VCaP (cell line): ENCODE measurements at regions not wholly inside any gene's neighbourhood (a gene's known extent, or its start where the extent isn't known, plus 50 kb on each side); places are given as distances from the start of the nearest gene placed in this dataset.

ENCODE experiments used
- H3K27ac ChIP-seq: fragments of 450-650 bp; 2 replicates; pipeline ENCODE4 v1.5.1; 2017
- CTCF ChIP-seq: fragments of 450-650 bp; conservative IDR thresholded peaks from 2 replicates; pipeline ENCODE4 v1.5.1; 2017; ENCODE audit warnings: mild to moderate bottlenecking, moderate library complexity

GRCh38 chr5:44911501-44911900 is 102.8 kb downstream of the MRPS30 start:
- H3K27ac ChIP-seq, result no peak overlapping the region
- TF ChIP-seq CTCF, result no peak

DNA sequence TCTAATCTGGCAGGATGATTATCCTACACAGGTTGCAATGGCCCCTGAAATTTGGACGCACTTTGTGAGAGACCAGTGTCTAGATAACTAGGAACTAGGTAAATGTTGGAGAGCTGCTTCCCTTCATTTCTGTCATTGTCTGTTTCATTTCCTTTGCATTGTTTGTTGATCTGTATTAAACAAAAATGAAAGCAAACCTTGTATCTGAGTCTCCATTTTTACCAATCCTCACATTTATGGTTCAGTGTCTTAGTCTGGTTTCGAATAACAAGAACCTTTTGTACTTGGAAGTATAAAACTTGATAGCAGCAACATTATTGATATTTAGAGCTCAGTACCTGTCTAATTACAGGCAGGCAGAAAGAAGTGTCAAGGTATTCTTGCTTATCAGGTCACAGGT is 105.5 kb downstream of the MRPS30 start:
- no peak for TF ChIP-seq CTCF
- no peak overlapping the region for H3K27ac ChIP-seq

DNA sequence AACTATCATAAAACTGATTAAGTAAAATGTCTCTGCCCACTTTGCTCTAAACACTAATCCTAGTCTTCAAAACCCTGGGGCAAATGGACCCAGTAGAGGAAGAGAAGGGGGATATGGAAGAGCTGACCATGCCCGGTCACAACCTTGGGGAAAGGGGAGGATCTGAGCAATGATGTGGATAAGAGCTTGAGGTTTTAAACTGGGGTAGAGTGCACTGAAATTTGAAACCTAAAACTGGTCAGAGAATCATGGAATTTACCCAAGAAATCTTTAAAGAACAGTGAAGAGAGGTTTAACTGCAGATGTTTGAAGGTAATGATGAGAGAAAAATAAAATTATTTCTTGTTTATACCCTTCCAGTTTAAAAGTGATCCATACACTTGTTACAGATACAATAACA is 110.8 kb downstream of the MRPS30 start:
- TF ChIP-seq CTCF, result no peak
- H3K27ac ChIP-seq, result no peak overlapping the region

- no peak for TF ChIP-seq CTCF
- no peak overlapping the region for H3K27ac ChIP-seq
These were observed 118.5 kb downstream of the MRPS30 start for GRCh38 chr5:44927115-44927733.

- TF ChIP-seq CTCF, result no peak
- no peak overlapping the region for H3K27ac ChIP-seq
These were observed 124.3 kb downstream of the MRPS30 start for GRCh38 chr5:44932922-44933585.

- H3K27ac ChIP-seq, result no peak overlapping the region
- TF ChIP-seq CTCF, result no peak
These were observed 124.9 kb downstream of the MRPS30 start for GRCh38 chr5:44933686-44934085.

- peak; percentile 29 for TF ChIP-seq CTCF
- no peak overlapping the region for H3K27ac ChIP-seq
These were observed 126.5 kb downstream of the MRPS30 start for GRCh38 chr5:44935262-44935661.
